Activated CD8-positive, alpha-beta memory T cell treated with anti-CD3 and anti-CD28 coated beads for 48 hours (primary cell): ENCODE measurements at regions not wholly inside any gene's neighbourhood (a gene's known extent, or its start where the extent isn't known, plus 50 kb on each side); places are given as distances from the start of the nearest gene placed in this dataset.

Experiments
- DNase-seq, 3 experiments: peaks; one replicate each; pipeline ENCODE4 v3.0.0-alpha.2; 2020; ENCODE audit warnings: low read depth in 2 of 3, low spot score in 2 of 3

DNA sequence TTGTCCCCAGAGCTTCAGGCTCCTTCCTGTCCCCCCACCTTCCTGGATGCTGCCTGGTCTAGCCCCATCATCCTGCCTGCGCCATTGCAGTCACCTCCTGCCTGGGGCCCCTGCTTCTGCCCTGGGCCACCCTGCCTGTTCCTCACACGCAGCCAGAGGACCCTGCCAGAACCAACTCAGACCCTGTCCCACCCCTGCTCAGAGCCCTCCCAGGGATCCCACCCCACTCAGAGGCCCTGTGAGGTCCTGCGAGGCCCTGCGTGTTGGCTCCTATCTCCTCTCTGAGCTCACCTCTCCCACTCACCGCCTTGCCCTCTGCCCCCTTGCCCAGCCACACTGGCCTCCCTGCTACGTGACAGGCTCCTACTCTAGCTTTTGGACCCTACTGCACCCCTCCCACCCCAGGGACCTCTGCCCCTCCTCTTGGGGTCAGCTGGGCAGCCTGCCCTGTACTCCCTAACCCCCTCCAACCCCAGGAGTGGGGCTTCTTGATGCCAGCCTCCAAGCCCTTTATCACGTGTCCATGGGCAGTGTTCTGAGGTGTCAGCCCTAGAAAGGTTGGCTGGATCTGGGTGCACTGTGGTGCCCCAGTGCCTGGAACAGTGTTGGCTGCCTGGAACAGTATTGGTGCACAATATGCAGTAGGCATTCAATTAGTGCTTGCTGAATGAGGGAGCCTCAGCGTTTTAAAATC, 68.3 kb downstream of the CEBPB start:
- DNase-seq = no peak

DNA sequence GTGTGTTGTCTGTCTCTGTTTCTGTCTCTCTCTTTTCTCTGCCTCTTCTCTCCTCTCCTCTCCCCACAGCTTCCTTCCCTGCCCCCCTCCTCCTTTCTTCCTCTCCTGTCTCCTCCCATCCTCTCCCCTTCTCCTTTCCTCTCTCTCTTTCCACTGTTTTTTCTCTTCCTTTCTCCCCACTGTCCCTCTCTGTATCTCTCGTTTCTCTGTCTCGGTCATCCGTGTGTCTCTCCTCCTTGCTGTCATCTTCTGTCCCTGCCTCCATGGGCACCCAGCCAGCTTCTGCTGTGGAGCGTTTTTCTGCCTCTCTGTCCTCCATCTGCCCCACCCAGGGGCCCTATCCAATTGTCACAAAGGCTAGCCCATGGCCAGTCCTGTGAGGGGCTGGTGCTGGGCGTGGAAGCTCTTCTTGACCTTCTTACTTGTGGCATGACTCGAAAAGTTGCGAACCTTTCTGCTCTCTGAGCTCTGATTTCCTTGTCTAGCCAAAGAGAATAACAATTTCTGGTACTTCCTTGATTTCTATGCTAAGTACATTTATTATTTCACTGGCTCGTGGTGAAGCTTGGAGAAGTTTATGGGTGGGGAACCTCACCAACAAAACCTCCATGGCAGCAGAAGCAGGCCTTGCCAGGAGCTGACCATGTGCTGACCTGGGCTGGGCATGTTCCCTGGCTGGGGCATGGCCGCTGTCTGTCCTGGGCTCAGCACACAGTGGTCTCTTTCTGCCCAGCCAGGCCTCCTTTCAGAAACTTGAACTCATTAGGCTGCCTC, 69.3 kb downstream of the CEBPB start:
- no peak for DNase-seq

DNA sequence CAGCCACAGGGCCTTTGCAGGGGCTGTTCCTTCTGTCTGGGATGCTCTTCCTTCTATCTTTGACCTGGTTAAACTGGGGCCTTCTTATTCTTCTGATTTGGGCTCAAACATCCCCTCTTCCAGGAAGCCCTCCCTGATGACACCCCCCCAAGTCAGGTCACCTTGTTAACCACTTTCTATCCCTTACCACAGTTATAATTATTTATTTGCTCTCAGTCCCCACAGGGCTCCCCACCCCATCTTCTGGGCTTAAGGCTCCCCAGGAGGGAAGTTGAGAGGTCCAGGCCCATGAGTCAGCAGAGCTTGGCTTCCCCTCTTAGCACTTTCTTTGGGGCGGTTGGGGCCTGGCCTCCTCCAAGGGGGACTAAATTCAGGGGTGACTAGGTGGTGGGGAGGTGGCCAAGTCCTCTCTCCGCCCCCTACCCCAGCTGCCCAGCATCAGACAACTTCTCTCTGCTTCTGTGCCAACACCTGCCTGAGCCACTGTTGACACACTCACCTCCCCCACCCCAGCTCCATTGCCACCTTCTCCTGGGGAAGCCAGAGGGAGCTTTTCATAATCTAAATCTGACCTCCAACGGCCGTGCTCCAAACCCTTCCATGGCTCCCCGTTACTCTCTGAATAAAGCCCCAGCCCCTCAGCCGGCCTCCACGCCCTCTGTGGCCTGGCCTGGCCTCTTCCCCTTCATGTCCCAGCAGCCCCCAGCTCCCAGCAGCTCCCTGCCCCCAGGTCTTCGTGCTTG, 70.0 kb downstream of the CEBPB start:
- no peak for DNase-seq

DNA sequence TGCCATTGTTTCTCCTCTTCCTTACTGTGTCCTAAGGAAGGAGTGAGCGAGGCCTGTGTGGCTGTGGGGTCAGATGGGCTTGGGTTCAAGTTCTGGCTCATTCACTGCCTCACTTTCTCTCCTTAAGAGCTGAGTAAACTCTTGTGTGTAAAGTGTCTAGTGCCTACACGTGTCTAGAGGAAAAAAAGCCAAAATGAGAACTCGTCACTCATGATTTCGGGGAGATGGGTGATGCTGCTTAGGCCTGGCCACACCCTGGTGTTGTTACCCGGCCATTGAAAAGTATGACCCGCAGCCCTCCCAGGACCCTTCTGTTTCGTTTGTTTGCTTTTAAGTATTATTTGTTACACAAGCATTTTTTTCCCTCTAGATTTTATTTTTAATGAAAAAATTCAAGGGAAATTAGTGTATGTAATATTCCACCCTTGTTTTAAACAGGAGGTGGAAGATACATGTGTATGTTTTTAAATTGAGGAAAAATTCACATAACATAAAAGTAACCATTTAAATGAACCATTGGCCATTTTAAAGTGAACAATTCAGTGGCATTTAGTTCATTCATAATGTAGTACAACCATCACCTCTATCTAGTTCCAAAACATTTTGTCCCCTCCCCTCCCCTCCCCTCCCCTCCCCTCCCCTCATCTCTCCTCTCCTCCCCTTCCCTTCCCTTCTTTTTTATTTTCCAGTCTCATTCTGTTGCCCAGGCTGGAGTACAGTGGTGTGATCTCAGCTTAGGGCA, 71.0 kb downstream of the CEBPB start:
- no peak for DNase-seq

DNA sequence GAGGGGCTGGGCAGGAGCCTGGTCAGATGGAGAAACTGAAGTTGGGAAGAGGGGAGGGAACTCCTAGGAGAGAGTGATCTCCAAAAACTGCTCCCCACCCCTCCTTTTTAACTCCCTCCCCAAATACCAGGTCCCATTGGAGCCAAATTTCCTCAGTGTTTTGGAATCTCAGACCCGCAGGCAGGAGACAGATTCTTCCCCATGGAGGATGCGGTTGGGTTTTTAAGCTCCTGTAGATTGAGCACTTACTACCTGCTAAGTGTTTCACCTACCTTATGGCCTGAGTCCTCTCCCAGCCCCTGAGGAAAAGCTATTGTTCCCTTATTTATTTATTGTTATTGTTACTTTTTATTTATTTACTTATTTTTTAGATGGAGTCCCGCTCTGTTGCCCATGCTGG, 73.2 kb downstream of the CEBPB start:
- no peak for DNase-seq

DNA sequence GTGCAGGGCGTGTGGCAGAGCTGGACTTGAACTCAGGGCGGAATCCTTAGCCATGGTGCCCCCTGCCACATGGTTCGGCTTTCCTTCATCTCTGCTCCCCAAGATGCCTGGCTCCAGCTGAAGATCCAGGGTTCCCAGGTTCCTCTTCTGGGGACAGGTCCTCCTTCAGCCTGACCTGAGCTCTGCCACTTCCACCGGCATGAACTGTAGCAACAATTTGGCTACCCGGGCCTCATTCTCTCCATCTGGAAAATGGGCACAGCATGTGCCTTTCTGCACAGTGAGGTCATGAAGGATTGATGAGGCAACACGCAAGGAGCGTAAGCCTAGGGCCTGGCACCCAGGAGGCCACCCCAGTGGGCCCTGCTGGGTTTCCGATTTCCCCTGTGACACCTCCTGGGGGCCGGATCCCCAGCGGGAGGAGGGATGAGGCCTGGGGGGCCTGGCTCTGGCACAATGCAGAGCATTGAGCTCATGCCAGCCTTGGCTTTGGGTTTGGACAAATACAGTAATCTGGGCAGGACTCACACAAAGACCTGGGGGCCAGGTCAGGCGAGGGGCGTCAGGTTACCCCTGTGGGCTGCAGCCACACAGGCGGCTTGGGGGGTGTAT, 74.0 kb downstream of the CEBPB start:
- no peak for DNase-seq

DNA sequence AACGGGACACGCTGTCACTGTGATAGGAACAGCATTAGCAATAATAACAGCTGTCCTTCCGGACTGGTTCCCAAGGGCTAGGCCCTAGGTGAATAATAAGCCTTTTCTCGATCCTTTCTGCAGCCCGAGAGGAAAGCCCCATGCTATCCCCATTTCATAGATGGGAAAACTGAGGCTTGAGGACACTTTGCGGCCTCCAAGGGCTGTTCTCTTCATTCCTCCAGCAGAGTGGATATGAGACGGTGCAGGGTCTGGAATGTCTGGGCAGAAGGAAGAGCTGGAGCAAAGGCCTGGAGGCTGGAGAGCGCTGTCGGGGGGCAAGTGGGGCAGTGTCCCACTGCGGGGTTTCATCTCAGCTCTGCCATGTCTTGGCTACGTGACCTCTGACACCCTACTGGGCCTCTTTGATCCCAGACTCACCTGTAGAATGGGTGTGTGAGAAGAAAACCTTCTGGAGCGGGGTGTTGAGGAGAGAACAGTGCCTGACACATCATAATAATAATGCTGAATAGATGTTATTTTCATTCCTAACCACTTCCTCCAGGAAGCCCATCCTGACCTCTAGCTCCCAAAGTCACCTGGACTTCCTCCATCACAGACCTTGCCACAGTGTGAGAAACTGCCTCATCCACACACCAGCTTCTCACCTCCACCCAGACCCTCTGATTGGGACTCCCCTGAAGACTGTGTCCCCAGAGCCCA, 74.8 kb downstream of the CEBPB start:
- no peak for DNase-seq

DNA sequence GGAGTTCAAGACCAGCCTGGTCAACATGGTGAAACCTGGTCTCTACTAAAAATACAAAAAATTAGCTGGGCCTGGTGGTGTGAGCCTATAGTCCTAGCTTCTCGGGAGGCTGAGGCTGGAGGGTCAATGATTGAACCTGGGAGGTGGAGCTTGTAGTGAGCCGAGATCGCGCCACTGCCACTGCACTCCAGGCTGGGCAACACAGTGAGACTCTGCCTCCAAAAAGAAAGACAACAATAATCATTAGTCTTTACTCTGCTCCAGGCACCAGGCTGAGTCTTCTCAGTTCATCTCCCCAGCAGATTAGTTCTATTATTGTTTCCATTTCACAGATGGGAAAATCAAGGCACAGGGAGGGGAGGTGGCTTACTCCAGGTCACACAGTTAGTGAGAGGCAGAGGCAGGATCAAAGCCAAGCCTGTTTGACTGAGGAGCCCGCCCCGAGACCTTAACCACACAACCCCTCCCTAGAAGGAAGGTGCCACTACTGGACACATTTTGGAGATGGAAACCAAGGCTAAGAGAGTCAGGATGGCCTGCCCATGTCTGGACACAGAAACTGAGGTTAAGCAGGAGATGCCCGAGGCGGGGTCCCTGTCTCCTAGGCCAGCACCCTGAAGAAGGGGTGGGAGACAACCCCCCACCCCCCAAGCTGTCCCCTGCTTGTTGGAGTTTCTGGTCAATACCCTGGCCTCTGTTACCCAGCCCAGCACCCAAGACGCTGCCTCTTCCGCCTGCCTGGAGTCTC, 75.8 kb downstream of the CEBPB start:
- no peak for DNase-seq

DNA sequence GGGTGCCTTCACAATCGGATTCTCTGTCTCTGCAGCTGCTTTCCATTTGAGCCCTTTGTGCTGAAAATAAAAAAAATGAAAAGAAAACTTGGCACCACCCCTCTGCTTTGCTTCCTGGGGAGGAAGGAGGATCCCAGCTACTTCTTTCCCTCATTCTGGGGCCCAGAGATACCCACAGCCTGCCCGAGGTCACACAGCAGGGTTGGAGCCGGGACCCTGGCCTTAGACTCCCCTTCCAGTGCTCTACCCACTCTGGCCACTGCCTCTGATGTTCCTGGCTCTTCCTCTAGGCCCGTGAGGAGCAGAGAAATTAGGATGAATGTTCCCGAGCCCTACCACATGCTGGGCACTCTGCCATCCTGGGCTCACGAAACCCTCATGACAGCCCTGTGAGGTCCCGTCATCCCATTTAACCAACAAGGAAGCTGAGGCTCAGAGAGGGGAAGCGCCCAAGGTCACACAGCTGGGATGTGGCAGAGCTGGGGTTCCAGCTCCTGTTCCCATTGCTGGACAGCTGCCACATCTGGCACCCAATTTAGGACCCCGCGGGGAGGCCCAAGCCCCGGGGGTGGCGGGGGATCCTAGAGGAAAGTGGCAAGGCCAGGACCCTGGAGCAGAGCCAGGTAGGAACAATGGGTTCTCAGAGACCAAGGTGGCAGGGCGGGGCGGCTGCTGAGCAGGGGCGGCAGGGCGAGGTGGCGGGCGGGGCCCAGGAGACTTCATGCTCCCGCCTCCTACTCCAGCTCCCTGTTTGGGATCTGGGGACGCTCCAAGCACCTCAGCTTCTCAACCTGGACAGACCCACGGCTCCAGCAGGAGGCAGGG, 76.6 kb downstream of the CEBPB start:
- no peak for DNase-seq

DNA sequence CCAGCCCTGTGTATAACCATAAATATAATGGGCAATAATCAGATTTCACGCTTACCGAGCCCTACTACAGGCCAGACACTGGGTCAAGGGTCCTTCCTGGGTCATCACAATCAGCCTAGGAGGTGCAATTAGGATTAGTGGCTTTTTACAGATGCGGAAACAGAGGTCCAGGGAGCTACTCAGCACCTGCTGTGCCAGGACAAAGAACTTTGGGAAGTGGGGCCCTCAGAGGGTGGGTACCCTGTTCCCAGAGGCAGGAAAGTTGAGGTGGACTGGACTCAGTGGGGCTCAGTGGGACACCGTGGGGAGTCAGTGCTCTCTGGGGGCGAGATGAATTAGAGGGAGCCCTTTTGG, 77.2 kb downstream of the CEBPB start:
- no peak for DNase-seq

DNA sequence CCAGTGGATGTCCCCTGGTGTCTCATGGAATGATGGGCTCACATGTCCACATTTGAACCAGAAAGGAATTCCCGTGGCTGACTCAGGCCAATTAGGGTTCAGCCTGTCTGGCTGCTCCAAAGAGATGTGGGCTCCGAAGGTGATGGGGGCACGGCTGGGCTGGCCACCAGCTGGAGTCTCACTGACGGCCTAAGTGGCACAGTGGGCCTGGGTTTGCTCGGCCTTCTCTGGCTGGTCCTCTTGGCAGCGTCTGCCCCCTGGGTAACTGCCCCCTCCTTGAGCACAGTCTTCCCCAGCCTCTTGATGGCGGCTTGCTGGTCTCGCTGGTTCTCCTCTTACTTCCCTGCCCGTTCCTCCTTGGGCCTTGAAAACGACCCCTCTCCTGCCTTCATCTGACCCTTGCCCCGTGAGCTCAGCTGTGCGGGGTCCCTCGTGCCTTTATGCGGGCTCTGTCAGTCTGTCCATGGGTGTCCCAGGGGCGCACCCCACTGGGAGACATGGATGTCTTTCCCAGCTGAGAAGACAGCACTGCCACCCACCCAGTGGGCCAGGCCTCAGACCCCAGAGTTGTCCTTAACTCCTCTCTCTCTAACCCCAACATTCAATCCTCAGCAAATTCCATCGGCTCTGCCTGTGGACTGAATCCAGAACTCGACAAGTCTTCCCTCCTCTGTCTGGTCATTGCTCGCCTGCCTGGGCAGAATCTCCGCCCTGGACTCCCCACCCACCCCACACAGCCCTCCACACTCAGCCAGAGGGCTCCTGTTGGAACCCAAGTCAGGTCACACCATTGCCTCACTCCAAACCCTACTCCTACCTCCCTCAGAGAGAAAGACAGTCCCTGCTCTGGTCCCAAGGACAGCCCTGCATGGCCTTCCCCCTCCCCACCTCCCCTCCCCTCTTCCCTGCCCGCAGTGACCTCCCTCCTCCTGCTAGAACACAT, 78.7 kb downstream of the CEBPB start:
- DNase-seq = no peak

DNA sequence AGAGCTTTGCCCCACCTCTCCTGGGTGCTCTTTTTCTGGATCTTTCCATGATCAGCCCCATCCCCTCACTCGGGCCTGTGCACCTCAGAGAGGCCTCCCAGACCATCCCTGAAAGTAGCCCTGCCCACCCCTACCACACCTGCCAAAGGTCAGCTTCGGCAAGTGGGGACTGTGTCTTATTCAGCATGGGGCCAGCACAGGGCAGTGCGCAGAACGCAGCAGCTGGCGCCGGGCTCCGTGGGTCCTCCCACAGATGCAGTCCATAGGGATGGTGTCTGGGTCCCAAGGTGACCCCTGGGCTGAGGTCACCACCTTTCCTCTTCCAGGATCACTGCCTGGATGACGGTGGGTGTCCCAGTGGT, 79.4 kb downstream of the CEBPB start:
- DNase-seq = no peak

DNA sequence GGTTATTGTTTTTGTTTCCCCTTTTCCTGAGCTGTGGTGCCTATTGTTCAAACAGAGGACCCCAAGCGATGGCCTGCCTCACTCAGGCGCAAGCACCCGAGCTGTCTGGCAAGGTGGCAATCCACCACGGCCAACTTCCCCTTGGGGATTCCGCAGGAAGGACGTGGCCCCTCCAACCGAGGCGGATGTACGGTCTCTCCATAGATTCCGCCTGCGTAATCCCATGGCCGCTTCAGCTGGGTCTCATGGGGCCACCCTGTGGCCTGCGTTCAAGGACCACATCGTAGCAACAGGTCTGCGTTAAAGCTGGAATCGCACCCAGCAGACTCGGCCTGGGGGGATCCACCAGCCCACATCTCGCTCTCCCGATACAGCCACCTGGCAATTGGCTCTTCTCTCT, 79.9 kb downstream of the CEBPB start:
- no peak for DNase-seq

DNA sequence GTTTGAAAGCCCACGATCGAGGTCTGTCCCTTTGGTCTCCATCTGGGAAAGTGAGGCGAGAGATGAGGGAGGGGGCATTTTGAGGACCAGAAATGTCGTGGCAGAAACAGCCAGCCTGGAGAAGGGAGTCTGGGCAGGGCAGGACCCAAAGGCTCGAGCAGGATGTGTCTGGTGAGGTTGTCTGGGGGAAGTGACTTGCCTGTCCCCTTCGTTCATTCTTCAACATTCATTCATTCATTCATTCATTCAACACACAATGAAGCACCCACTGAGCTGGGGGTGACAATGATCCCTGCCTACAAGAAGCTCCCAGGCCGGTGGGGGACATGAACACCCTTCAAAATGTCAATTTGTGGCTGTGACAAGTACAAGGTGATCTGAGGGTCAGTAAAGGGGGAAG, 80.5 kb downstream of the CEBPB start:
- no peak for DNase-seq

DNA sequence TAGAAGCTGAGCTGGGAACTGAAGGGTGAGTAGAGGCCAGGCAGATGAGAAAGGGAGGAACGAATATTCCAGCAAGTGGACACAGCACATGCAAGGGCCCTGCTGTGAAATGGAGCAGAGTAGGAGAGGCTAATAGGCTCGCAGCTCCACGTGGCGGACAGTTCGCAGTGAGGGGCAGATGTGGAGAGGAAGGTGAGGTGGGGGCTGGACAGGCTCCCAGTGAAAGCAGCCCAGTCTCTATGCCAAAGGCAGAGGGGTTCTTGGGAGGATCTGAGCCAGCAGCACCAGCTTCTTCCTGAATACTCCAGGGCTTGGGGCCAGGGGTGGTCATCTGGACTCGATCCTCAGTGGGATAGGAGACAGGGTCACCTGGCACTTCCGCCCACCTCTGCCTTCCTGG, 81.0 kb downstream of the CEBPB start:
- no peak for DNase-seq

DNA sequence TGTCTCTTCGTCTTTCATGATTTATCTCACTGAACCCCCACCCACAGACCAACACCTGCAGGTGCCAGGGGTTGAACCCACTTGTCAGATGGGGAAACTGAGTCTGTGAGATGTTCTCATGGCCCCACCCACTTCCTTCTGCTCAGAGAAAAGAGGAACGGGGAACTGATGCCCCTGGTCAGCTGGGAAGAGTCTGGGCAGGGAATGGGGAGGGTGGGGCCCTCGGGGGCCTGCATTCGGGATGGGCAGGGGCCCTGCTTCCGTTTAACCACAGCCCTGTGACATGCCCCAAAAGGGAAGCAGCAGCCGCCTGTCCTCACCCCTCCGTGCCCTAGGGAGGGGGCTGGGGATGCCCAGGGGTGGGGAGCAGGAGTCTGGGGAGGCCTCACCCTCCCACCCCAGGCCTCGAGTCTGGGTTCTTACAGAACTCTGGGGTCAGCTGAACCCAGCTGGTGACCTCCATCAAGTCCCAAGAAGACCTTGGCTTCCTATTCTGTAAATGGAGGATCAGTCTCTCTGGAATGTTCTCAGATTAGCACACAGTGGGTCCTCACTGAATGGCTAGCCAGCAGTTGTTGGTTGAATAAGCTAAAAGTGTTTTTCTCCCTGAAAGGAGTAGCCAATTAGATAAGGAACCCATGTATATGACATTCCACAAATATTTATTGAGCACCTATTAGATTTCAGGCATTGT, 81.5 kb downstream of the CEBPB start:
- DNase-seq = no peak

DNA sequence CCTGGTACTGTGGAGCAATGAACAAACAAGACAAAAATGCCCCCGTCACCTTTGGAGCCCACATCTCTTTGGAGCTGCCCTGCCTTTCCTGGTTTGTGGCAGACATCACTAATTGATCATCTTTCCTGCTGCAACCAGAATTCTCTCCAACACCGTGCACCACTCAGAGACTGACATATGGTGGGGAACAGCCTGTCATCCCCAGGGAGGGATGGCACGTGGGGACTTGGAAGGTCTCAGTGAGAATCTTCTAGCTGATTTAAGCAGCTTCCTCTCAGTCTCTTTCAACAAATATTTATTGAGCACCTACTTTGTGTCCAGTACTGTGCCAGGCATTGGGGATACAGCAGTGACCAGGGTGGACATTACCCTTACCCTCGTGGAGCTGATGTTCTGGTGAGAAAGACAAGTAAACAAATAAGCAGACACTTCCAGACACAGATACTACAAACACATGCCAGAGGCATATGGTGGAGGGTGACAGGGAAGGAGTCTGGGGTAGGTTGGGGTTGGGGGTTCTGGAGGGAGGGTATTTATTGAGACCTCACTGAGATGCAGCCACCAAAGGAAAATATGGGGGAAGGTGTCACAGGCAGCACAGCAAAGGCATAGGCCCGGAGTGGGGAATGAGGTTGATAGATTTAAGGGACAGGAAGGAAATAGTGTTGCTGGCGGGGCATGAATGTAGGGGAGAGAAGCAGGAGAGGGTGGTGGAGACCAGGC, 82.3 kb downstream of the CEBPB start:
- no peak for DNase-seq
